ENCODE measurements at regions not wholly inside any gene's neighbourhood (a gene's known extent, or its start where the extent isn't known, plus 50 kb on each side); places are given as distances from the start of the nearest gene placed in this dataset.

- no peak for DNase-seq (ENCODE audit: low spot score)
Observed at GRCh38 chr2:62447411-62447810, 58.6 kb downstream of the TMEM17 start.

- DNase-seq (ENCODE audit: low spot score), result no peak
Observed at GRCh38 chr2:62446491-62446890, 59.5 kb downstream of the TMEM17 start.

GRCh38 chr2:62443886-62444285 is 62.1 kb downstream of the TMEM17 start:
- DNase-seq (ENCODE audit: low spot score), result no peak

GRCh38 chr2:62443471-62443870 is 62.5 kb downstream of the TMEM17 start:
- no peak for DNase-seq (ENCODE audit: low spot score)

GRCh38 chr2:62441824-62442223 is 64.2 kb downstream of the TMEM17 start:
- no peak for DNase-seq (ENCODE audit: low spot score)

GRCh38 chr2:62441421-62441820 is 64.6 kb downstream of the TMEM17 start:
- DNase-seq (ENCODE audit: low spot score), result no peak

- DNase-seq (ENCODE audit: low spot score), result no peak
Observed at GRCh38 chr2:62440281-62440946, 65.6 kb downstream of the TMEM17 start.

GRCh38 chr2:62439425-62439824 is 66.6 kb downstream of the TMEM17 start:
- no peak for DNase-seq (ENCODE audit: low spot score)

GRCh38 chr2:62437785-62438184 is 68.2 kb downstream of the TMEM17 start:
- no peak for DNase-seq (ENCODE audit: low spot score)

- DNase-seq (ENCODE audit: low spot score), result no peak
Observed at GRCh38 chr2:62435720-62436119, 70.3 kb downstream of the TMEM17 start.

- DNase-seq (ENCODE audit: low spot score), result no peak
Observed at GRCh38 chr2:62432407-62432806, 73.6 kb downstream of the TMEM17 start.

- DNase-seq (ENCODE audit: low spot score), result no peak
Observed at GRCh38 chr2:62431512-62431911, 74.5 kb downstream of the TMEM17 start.

- no peak for DNase-seq (ENCODE audit: low spot score)
Observed at GRCh38 chr2:62430146-62430545, 75.8 kb downstream of the TMEM17 start.

- no peak for DNase-seq (ENCODE audit: low spot score)
Observed at GRCh38 chr2:62427146-62427545, 78.8 kb downstream of the TMEM17 start.

GRCh38 chr2:62426154-62426912 is 79.7 kb downstream of the TMEM17 start:
- no peak for DNase-seq (ENCODE audit: low spot score)

- no peak for DNase-seq (ENCODE audit: low spot score)
Observed at GRCh38 chr2:62425684-62426083, 80.3 kb downstream of the TMEM17 start.

- DNase-seq (ENCODE audit: low spot score), result no peak
Observed at GRCh38 chr2:62424899-62425298, 81.1 kb downstream of the TMEM17 start.

- DNase-seq (ENCODE audit: low spot score), result no peak
Observed at GRCh38 chr2:62423883-62424458, 82.0 kb downstream of the TMEM17 start.

GRCh38 chr2:62423235-62423634 is 82.8 kb downstream of the TMEM17 start:
- DNase-seq (ENCODE audit: low spot score), result no peak

GRCh38 chr2:62415518-62415917 is 90.5 kb downstream of the TMEM17 start:
- DNase-seq (ENCODE audit: low spot score), result no peak

GRCh38 chr2:62415019-62415431 is 91.0 kb downstream of the TMEM17 start:
- no peak for DNase-seq (ENCODE audit: low spot score)

GRCh38 chr2:62413116-62413663 is 92.8 kb downstream of the TMEM17 start:
- DNase-seq (ENCODE audit: low spot score), result no peak

GRCh38 chr2:62412347-62412742 is 93.7 kb downstream of the TMEM17 start:
- no peak for DNase-seq (ENCODE audit: low spot score)
